NOMO-1 (cell line): ENCODE measurements at regions not wholly inside any gene's neighbourhood (a gene's known extent, or its start where the extent isn't known, plus 50 kb on each side); places are given as distances from the start of the nearest gene placed in this dataset.
"Not testable (repeated sequence)": the region's sequence is repeated elsewhere in the genome, so short reads cannot be mapped to it uniquely, and the experiment has no call there.

Source experiments
- DNase-seq, 2 experiments: peaks; one replicate each; lab custom pipeline; 2025; ENCODE audit not compliant: unreplicated experiment in 2 of 2; lab: John Stamatoyannopoulos, UW

DNA sequence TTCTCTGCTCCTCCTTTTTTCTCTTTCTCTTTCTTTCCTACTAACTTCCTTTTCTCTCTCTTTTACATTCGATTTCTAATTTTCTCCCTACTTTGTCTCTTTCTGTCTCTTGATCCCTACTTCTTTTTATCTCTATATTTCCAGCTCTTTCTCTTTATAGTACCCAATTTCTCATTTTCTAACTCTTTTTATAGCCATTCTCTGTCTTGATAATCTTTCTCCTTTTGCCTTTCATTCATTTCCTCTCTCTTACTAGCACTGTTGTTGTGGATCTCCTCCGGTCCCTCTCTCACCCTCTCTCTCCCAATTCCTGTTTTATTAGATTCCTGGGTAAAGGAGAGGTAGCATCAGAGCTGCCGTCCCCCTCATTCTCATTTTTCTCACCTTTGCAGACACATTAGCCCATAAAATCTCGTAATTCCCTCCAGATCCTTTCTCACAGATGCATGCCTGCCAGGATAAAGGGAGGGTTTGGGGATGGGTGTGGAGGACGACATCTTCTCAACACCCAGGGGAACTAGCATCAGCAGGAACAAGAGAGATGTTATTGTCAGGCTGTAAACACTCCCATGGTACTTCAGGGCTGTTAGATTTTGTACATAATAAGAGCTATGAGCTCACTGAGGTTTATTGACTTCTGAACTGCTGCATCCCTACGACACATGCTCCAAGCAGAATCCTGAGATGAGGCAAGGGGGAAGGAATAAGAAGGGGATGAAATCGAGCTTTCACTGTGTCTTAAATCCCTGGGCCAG, 159.0 kb upstream of the GALNT2 start:
- no peak for DNase-seq

DNA sequence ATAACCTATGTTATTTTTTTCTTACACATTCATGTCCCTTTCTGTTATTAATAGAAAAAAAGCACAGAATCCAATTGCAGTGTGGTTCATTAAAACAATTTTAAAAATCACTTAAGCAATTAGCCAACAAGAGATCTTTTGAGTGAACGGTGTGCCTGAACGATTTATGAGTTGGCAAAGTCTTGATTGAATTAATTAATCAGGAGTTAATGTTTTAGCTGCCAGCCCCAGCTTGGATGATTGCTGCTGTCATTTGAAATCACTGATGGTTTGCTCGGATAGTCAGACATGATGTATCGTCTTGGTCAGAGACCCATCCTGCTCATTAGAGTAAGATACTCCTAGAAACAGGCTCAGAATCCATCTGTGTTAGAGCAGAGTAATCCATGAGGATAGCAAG, 158.3 kb upstream of the GALNT2 start:
- DNase-seq = no peak

DNA sequence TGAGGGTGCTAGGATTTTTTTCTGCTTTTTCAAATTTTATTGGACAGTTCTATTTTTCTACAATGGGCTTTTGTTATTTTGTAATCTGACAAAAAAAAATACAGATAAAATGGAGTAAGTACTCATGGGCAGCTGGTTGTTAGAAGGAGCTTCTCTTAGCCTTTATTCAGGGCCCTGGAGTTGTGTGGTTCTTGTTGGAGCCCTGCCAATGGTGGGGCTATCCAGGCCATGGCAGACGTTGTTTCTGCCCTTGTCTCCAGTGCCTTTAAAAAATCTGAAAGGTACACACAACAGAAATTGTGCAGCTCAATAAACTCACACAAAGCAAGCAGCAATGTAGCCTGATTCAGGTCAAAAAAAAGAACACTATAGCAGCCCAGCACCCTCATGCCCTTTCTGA, 153.5 kb upstream of the GALNT2 start:
- DNase-seq = no peak

DNA sequence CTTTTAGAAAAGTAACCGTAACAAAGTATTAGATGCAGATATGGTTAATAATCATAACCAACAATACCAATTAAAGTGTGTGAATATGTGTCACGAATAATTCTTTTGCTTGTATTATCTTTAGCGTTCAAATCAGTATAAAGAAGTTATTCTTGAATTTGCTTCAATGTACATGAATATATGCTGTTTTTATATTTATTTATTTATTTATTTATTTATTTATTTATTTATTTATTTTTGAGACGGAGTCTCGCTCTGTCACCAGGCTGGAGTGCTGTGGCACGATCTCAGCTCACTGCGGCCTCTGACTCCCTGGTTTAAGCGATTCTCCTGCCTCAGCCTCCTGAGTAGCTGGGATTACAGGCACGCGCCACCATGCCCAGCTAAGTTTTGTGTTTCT, 147.6 kb upstream of the GALNT2 start:
- DNase-seq = not testable (repeated sequence)

DNA sequence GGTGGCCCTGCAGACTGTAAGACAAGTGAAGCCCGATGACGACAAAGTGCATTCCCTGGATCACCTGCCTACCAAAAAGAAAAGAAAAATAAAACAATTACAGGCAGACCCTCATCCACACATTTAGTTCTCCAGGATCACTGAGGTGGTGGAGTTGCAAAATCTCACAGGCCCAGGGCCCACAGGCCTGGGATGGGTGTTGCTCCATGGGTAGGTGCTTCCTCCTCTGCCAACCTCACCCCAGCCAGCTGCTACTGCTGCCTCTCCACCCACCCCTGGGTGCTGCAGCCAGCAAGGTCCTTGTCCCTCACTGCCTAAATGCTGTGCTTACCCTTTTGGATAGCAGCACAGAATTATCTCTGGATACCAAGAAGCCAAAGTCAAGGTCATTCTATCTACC, 146.4 kb upstream of the GALNT2 start:
- no peak for DNase-seq

DNA sequence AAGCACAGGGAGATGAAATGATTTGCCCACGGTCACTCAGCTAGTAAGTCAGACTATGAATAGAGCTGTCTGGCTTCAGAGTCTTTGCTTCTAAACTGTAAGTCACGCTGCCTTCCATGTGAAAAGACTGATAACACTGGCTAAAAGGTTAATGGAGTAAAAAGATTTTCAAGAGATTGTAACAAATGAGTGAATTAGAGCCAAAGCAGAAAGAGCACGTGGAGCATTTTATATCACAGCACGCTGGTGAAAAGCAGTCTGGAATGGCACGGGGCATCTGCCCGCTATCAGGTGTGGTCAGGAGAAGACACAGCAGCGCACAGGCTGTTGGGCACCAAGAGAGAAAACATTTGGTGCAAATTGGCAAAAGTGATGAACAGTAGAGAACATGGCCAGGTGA, 144.8 kb upstream of the GALNT2 start:
- no peak for DNase-seq

DNA sequence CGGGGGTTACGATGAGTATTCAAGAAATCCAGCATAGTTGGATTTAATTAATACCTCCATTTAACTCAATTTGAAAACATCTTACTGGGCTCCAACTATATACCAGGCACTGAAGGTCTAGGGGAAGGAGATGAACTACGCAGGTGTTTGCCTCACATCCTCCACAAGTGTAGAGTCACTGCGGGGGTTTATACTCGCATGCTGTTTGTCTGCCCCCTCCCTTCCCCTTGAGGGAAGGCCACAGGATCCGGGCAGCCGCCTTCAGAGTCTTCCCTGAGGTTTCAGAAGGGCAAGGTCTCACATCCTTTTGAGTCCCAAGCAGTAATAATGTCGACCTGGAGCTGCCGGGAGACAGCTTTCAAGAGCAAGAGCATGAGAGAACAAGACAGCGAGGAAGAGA, 142.4 kb upstream of the GALNT2 start:
- DNase-seq = no peak

DNA sequence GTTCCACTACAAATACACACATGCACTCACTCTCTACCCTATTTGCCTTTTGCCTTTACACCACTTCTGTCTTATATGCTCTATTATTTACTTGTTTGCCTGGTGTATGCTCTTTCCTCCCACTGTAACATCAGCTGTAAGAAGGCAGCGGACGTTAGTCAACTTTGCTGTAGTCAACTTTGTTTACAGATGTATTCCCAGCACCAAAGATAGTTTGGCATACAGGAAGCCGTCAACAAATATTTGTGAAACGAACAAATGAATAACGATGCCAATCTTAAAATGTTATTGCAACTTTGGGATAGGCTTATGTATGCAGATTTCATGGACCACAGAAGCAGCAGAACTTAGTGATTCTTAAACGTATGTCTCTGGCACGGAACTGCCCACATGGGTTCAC, 138.3 kb upstream of the GALNT2 start:
- no peak for DNase-seq

DNA sequence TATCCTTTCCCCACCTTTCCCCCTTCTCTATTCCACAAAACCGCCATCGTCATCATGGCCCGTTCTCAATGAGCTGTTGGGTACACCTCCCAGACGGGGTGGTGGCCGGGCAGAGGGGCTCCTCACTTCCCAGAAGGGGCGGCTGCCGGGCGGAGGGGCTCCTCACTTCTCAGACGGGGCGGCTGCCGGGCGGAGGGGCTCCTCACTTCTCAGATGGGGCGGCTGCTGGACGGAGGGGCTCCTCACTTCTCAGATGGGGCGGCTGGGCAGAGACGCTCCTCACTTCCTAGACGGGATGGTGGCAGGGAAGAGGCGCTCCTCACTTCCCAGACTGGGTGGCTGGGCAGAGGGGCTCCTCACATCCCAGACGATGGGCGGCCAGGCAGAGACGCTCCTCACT, 135.3 kb upstream of the GALNT2 start:
- DNase-seq = not testable (repeated sequence)

DNA sequence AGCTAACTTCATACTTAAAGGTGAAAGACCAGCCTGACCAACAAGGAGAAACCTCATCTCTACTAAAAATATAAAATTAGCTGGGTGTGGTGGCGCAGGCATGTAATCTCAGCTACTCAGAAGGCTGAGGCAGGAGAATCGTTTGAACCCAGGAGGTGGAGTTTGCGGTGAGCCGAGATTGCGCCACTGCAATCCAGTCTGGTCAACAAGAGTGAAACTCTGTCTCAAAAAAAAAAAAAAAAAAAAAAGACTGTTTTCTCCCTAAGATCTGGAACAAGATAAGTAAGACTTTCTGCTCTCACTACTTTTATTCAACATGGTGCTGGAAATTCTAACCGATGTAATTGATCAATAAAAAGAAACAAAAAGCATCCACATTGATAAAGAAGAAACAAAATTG, 131.9 kb upstream of the GALNT2 start:
- peak in 1 of 2 experiments; percentile 62 for DNase-seq

DNA sequence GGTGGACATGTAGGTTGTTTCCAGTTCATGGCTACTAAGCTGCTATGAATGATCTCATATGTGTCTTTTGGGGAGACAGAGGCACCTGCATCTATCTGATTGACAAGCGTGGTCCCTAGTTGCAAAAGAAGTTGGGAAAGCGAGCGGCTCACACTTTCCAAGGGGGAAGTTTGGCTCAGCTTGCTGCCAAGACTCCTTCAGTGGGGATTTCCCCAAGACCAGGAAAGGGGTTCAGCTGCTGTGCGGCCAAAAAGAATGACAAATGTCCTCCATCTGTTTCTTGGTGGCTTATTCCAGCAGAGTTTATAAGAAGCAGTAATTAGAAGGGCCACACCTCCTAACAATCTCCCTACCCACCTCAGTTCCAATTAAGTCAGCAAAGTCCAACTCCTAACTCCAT, 128.5 kb upstream of the GALNT2 start:
- no peak for DNase-seq

DNA sequence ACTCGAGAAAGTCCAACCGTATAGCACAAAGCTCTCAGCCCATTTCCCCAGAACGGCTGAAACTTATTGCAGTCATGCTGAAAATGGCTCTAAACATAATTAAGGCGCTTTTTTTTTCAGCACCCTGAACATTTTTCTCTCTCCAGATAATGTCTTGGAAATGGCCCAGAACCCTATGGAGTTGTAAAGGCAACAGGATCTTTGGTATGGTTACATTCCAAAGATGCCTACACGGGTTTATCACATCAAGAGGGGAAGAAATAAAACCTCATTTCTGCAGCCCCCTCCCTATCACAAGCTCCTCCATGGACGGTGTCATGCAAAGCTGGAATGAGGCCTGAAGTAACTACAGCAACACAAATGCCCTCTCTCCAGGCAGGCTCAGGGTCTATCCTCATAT, 126.4 kb upstream of the GALNT2 start:
- DNase-seq = no peak

DNA sequence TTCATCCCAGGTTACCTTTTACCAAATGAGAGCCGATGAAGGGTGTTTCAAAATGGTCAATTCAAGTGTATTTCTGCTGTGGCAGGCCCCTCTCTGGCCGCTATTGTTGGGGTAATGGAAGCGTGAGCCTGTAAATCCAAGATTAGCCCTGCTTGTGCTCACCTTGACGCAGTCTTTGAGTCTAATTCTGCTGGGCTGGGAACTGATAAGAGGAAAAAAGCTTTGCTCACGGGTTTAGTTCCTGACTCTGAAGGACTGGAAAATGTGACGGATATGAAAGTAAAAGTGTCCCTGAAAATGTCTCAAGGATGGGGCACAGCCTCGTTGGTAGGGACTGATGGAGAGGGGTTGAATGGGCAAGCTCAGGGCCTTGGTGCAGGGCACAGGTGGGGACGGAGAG, 125.9 kb upstream of the GALNT2 start:
- DNase-seq = no peak

DNA sequence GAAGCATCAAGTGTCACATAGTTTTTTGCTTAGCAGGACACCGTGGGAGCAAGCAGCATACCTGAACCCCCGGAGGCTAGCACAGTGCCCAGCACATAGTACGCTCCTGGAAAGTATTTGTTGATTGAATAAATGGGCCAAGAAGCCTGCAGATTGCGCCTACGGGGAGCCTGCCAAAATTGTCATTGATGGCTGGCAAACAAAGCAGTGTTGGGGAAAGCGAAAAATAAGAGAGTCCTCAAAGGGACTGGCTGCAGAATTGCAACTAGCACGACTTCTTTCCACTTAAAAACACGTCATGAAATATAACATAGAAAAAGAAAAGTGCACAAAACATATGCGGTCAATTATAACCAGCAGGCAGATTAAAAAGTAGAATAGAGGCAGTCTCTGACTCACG, 125.2 kb upstream of the GALNT2 start:
- no peak for DNase-seq

DNA sequence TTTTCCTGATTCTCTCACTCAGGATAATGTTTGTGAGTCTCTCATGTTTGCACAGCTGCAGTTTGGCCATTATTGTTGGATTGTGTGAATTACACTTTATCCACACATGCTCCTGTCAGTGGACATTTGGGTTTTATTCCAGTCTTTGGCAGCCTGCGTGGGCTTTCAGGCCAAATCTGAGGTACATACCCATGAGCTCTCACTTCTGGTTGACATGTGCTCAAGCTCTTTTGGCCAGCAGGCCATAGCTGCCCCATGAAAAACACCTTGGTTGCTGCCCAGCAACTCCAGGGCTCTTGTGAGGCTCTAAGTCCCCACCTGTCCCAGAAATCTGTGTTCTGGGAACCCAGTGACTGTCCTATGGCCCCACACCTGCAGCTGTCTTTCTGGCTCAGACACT, 124.5 kb upstream of the GALNT2 start:
- no peak for DNase-seq

DNA sequence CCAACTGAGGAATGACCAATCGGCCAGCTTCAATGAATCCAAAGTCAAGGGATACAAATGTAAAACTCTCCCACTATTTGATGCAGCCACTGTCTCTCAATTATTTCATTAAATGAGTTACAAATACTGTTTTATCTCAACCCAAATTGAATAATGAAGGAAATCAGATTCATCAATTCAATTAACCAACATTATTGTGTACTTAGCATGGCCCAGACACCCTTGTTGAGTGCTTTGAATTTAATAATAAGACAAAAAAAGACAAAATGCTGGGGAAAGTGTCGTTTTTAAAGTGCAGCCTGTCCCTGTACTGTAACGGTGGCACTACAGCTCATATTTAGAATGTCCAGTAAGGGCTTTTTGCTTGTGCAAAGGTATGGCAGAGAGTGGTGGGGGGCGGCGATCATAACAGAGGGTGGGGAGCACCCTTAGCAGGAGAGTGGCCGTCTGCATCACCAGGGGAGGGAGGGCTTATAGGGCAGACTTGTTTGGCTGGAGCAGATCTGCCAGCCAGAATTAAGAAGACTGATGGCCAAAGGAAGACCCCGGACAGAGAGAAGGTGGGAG, 123.8 kb upstream of the GALNT2 start:
- no peak for DNase-seq

DNA sequence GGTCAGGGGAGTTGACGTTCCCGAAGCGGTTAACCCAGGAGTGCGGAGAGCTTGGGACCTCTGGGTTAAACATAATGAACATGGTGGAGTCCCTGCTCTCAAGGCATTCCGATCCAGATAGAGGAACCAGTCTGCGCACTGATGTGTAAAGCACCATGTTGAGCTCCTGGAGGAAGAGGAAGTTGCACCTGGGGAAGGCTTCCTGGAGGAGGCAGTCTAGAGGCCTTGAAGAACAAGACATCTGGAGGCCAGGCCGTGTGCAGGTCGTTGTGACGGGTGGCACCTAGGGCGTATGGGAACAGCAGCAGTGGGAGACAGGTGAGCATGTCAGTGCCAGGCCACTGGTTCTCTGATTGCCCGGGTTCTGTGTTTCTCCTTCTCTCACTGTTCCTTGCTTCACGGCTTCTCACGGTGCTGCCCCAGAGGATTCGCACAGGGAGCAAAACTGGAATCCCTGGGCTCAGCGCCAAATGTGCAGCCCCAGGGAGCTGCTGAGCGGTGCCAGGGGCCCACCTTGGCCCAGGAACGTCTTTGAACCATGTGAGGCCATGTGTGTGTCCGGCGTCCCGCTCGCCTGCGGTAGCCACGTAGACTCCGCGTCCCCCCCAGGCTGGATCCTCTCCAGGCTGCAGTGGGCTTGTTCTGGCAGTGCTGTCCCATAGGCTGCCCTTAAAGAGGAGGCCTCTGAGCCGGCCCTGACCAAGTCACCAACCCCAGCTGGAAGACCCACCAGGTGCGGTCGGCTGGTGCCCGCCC, 122.9 kb upstream of the GALNT2 start:
- DNase-seq = no peak

DNA sequence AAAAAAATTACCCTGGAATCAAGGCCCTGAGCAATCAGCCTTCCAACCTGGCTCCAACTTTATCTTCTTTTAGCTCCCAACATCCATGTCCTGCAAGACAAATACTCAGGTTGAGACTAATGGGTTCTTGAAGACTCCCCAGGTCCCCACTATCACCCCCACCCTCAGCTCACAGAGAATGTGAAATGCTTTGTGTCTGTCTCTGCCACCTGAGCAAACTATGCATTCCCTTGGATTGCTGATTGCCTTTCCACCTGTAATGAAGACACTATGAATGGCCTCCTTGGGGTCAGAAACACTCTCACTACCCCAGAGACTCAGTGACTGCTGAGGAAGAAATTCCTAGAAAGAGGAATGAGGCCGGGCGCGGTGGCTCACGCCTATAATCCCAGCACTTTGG, 121.2 kb upstream of the GALNT2 start:
- DNase-seq = no peak

DNA sequence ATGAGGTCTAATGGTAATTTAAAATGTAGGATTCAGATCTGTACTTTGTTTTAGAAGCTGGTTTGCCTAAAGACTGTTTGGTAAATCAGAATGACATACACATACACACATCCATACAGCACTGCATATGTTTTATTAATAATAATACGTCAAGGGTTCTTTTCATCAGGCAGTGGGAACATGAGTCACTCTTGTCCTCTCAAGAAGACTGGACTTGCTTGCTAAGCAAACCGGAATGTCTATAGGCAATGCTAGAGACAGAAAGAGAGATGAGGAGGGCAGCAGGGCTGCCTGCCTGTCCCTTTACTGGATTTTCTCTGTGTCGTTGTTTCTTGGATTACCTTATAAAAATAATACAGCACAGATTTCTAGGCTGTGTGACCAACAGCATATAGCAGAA, 119.1 kb upstream of the GALNT2 start:
- no peak for DNase-seq

DNA sequence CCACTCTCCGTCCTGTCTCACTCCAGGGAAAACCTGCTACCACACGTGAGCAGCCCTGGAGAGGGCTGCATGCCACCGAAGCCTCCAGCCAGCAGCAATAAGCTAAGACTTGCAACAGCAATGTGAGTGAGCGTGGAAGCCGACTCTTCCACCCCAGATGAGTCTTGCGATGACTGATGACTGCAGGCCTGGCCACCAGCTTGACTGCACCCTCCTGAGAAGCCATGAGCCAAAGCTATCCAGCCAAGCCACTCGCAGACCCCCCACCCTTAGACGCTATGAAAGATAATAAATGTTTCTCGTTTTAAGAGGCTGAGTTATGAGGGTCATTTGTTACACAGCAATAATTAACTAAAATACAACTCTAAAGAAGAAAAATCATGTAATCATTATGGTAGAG, 118.6 kb upstream of the GALNT2 start:
- no peak for DNase-seq

DNA sequence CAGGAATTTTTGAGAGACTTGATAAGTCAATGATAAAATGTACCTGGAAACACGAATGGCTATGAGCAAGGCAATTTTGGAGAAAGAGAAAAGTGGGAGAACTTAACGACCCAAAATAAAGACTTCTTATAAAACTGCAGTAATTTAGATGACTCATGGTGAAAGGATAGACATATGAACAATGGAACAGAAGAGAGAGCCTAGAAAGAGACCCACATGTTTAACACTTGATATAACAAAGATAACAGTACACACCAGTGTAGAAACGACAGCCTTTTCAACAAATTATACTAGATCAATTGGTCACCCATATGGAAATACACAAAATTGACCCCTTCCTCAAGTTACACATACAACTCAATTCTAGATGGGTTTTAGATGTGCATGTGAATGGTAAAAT, 117.5 kb upstream of the GALNT2 start:
- no peak for DNase-seq

DNA sequence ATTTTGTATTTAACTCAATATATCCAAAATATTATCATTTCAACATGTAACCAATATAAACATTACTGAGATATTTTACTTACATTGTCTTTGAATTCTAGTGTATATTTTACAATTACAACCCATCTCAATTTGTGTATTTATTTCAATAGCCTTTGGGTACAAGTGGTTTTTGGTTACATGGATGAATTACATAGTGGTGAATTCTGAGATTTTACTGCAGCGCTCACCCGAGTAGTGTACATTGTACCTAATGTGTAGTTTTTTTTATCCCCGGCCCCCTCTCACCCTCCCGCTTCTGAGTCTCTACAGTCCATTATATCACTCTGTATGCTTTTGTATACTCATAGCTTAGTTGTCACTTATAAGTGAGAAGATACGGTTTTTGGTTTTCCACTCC, 117.0 kb upstream of the GALNT2 start:
- no peak for DNase-seq
